BLaER1 treated with 17β-estradiol and CSF1 and Interleukin-3, amounts not matched to agents 10 nM and 100 nM (cell line): ENCODE measurements at regions not wholly inside any gene's neighbourhood (a gene's known extent, or its start where the extent isn't known, plus 50 kb on each side); places are given as distances from the start of the nearest gene placed in this dataset.

Experiments used
- H3K27ac ChIP-seq, 11 experiments: shearing (Covaris generic); formaldehyde crosslinking; 2 replicates each; pipeline ENCODE4 v1.8.1; 2022
- H3K27me3 ChIP-seq, 11 experiments: shearing (Covaris generic); formaldehyde crosslinking; 2 replicates each; pipeline ENCODE4 v1.8.1; 2022
- H3K36me3 ChIP-seq, 11 experiments: shearing (Covaris generic); formaldehyde crosslinking; 2 replicates each; pipeline ENCODE4 v1.8.1; 2022
- H3K4me1 ChIP-seq, 10 experiments: shearing (Covaris generic); formaldehyde crosslinking; 2 replicates each; pipeline ENCODE4 v1.8.1; 2022
- H3K4me2 ChIP-seq, 11 experiments: shearing (Covaris generic); formaldehyde crosslinking; 2 replicates each; pipeline ENCODE4 v1.8.1; 2022
- H3K4me3 ChIP-seq, 10 experiments: shearing (Covaris generic); formaldehyde crosslinking; 2 replicates each; pipeline ENCODE4 v1.8.1; 2022
- H3K9ac ChIP-seq, 11 experiments: shearing (Covaris generic); formaldehyde crosslinking; 2 replicates each; pipeline ENCODE4 v1.8.1; 2022
- H3K9me3 ChIP-seq, 11 experiments: shearing (Covaris generic); formaldehyde crosslinking; replicated peaks in 1 of 11; 2 replicates each; pipeline ENCODE4 v1.8.1; 2022
- H4K20me1 ChIP-seq, 11 experiments: shearing (Covaris generic); formaldehyde crosslinking; 2 replicates each; pipeline ENCODE4 v1.8.1; 2022
- Cebpa-rat ChIP-seq, 11 experiments: shearing (Covaris generic); IDR thresholded peaks; 2 replicates each; pipeline ENCODE4 v1.8.1; 2022

GRCh38 chr1:81174811-81175476 lies 625.8 kb upstream of the ADGRL2 start:
- TF ChIP-seq Cebpa-rat (IDR thresholded peaks at IDR 0.05): no peak
- no peaks in the 10 kb centered on the region for H3K4me1 ChIP-seq
- H3K4me2 ChIP-seq: no peak overlapping the region
- H3K9me3 ChIP-seq: peaks cover 0 to 26% (median 13%) of the 10 kb centered on the region in 11 experiments; a peak in 15 of 22 replicates
- H3K27me3 ChIP-seq: no peaks in the 10 kb centered on the region
- no peak overlapping the region for H3K4me3 ChIP-seq
- no peaks in the 10 kb centered on the region for H4K20me1 ChIP-seq
- no peaks in the 10 kb centered on the region for H3K36me3 ChIP-seq
- no peak overlapping the region for H3K9ac ChIP-seq
- H3K27ac ChIP-seq: no peak overlapping the region

- Histone ChIP-seq H4K20me1 (no peaks in the 10 kb centered on the region), H3K27ac (no peak overlapping the region), H3K36me3 (no peaks in the 10 kb centered on the region), H3K27me3 (no peaks in the 10 kb centered on the region), H3K4me3 (no peak overlapping the region), H3K4me1 (no peaks in the 10 kb centered on the region), H3K9me3 (peaks cover 0 to 30% (median 11%) of the 10 kb centered on the region in 11 experiments; a peak in 15 of 22 replicates), H3K4me2 (no peak overlapping the region), H3K9ac (no peak overlapping the region)
- TF ChIP-seq Cebpa-rat (IDR thresholded peaks at IDR 0.05): no peak
These were observed 626.7 kb upstream of the ADGRL2 start for GRCh38 chr1:81174052-81174451.

- Histone ChIP-seq H3K36me3 (no peaks in the 10 kb centered on the region), H3K27ac (no peak overlapping the region), H3K4me2 (no peak overlapping the region), H4K20me1 (no peaks in the 10 kb centered on the region), H3K4me3 (no peak overlapping the region), H3K9ac (no peak overlapping the region), H3K27me3 (no peaks in the 10 kb centered on the region), H3K9me3 (peaks cover 0 to 30% (median 7%) of the 10 kb centered on the region in 11 experiments; a peak in 11 of 22 replicates), H3K4me1 (no peaks in the 10 kb centered on the region)
- no peak for TF ChIP-seq Cebpa-rat (IDR thresholded peaks at IDR 0.05)
These were observed 628.3 kb upstream of the ADGRL2 start for GRCh38 chr1:81172483-81172882.

GRCh38 chr1:81170721-81171120 lies 630.0 kb upstream of the ADGRL2 start:
- Histone ChIP-seq H4K20me1 (no peaks in the 10 kb centered on the region), H3K27me3 (no peaks in the 10 kb centered on the region), H3K9ac (no peak overlapping the region), H3K27ac (no peak overlapping the region), H3K36me3 (no peaks in the 10 kb centered on the region), H3K4me2 (no peak overlapping the region), H3K4me3 (no peak overlapping the region), H3K9me3 (peaks cover 0 to 30% (median 7%) of the 10 kb centered on the region in 11 experiments; a peak in 8 of 22 replicates), H3K4me1 (no peaks in the 10 kb centered on the region)
- no peak for TF ChIP-seq Cebpa-rat (IDR thresholded peaks at IDR 0.05)

GRCh38 chr1:81165963-81166362 lies 634.8 kb upstream of the ADGRL2 start:
- TF ChIP-seq Cebpa-rat (IDR thresholded peaks at IDR 0.05): no peak
- no peak overlapping the region for H3K27ac ChIP-seq
- no peaks in the 10 kb centered on the region for H3K27me3 ChIP-seq
- no peaks in the 10 kb centered on the region for H3K36me3 ChIP-seq
- no peak overlapping the region for H3K4me3 ChIP-seq
- H3K4me1 ChIP-seq: no peaks in the 10 kb centered on the region
- H3K4me2 ChIP-seq: no peak overlapping the region
- peaks cover 0 to 9% (median 0%) of the 10 kb centered on the region in 11 experiments; a peak in 1 of 22 replicates for H3K9me3 ChIP-seq
- H4K20me1 ChIP-seq: no peaks in the 10 kb centered on the region
- no peak overlapping the region for H3K9ac ChIP-seq

GRCh38 chr1:81160696-81161095 lies 640.0 kb upstream of the ADGRL2 start:
- H3K4me2 ChIP-seq: no peak overlapping the region
- H4K20me1 ChIP-seq: no peaks in the 10 kb centered on the region
- H3K27ac ChIP-seq: no peak overlapping the region
- H3K9ac ChIP-seq: no peak overlapping the region
- H3K4me1 ChIP-seq: no peaks in the 10 kb centered on the region
- H3K9me3 ChIP-seq: no peaks in the 10 kb centered on the region
- no peaks in the 10 kb centered on the region for H3K36me3 ChIP-seq
- no peak overlapping the region for H3K4me3 ChIP-seq
- TF ChIP-seq Cebpa-rat (IDR thresholded peaks at IDR 0.05): no peak
- no peaks in the 10 kb centered on the region for H3K27me3 ChIP-seq

GRCh38 chr1:81158592-81158991 lies 642.1 kb upstream of the ADGRL2 start:
- no peak overlapping the region for H3K27ac ChIP-seq
- no peaks in the 10 kb centered on the region for H3K27me3 ChIP-seq
- no peak overlapping the region for H3K4me3 ChIP-seq
- no peaks in the 10 kb centered on the region for H4K20me1 ChIP-seq
- no peak for TF ChIP-seq Cebpa-rat (IDR thresholded peaks at IDR 0.05)
- no peaks in the 10 kb centered on the region for H3K9me3 ChIP-seq
- H3K4me1 ChIP-seq: no peaks in the 10 kb centered on the region
- H3K36me3 ChIP-seq: no peaks in the 10 kb centered on the region
- H3K9ac ChIP-seq: no peak overlapping the region
- no peak overlapping the region for H3K4me2 ChIP-seq

- TF ChIP-seq Cebpa-rat (IDR thresholded peaks at IDR 0.05): 0 out of 22 replicates have a peak, but pooled peaks of 1 of the 11 experiments have one; percentile 12
- Histone ChIP-seq H3K4me1 (no peaks in the 10 kb centered on the region), H3K4me2 (no peak overlapping the region), H3K9me3 (no peaks in the 10 kb centered on the region), H3K36me3 (no peaks in the 10 kb centered on the region), H3K4me3 (no peak overlapping the region), H3K27me3 (no peaks in the 10 kb centered on the region), H4K20me1 (no peaks in the 10 kb centered on the region), H3K9ac (no peak overlapping the region), H3K27ac (no peak overlapping the region)
These were observed 643.0 kb upstream of the ADGRL2 start for GRCh38 chr1:81157686-81158085.

- H3K4me2 ChIP-seq: no peak overlapping the region
- H3K9me3 ChIP-seq: no peaks in the 10 kb centered on the region
- no peak overlapping the region for H3K9ac ChIP-seq
- H3K27ac ChIP-seq: no peak overlapping the region
- TF ChIP-seq Cebpa-rat (IDR thresholded peaks at IDR 0.05): no peak
- no peaks in the 10 kb centered on the region for H3K36me3 ChIP-seq
- H4K20me1 ChIP-seq: no peaks in the 10 kb centered on the region
- H3K4me3 ChIP-seq: no peak overlapping the region
- no peaks in the 10 kb centered on the region for H3K27me3 ChIP-seq
- H3K4me1 ChIP-seq: no peaks in the 10 kb centered on the region
These were observed 643.8 kb upstream of the ADGRL2 start for GRCh38 chr1:81156887-81157286.

- Histone ChIP-seq H4K20me1 (no peaks in the 10 kb centered on the region), H3K4me2 (no peak overlapping the region), H3K27ac (no peak overlapping the region), H3K36me3 (no peaks in the 10 kb centered on the region), H3K4me3 (no peak overlapping the region), H3K27me3 (no peaks in the 10 kb centered on the region), H3K9ac (no peak overlapping the region), H3K4me1 (no peaks in the 10 kb centered on the region), H3K9me3 (no peaks in the 10 kb centered on the region)
- TF ChIP-seq Cebpa-rat (IDR thresholded peaks at IDR 0.05): no peak
These were observed 645.6 kb upstream of the ADGRL2 start for GRCh38 chr1:81155131-81155530.
